GM23338 (cell line): ENCODE measurements at regions not wholly inside any gene's neighbourhood (a gene's known extent, or its start where the extent isn't known, plus 50 kb on each side); places are given as distances from the start of the nearest gene placed in this dataset.
A peak's percentile ranks its signal among the peaks of the same experiment; 100 is the strongest.

Source experiments
- EZH2 ChIP-seq: fragments of 200-600 bp; sonication (generic); IDR thresholded peaks from one replicate; pipeline ENCODE4 v1.8.0; 2017; ENCODE audit warnings: antibody characterized with exemption, mild to moderate bottlenecking, low read depth; ENCODE audit not compliant: unreplicated experiment
- EZH2phosphoT487 ChIP-seq: fragments of 200-600 bp; sonication (generic); IDR thresholded peaks from one replicate; pipeline ENCODE4 v1.8.1; 2018; ENCODE audit warnings: antibody characterized with exemption; ENCODE audit not compliant: unreplicated experiment
- NANOG ChIP-seq: IDR thresholded peaks from 2 replicates; pipeline ENCODE4 v1.6.1; 2016; ENCODE audit warnings: antibody characterized with exemption, borderline replicate concordance
- POLR2AphosphoS5 ChIP-seq: IDR thresholded peaks from 2 replicates; pipeline ENCODE4 v1.6.1; 2016; ENCODE audit warnings: antibody characterized with exemption, low read depth
- ZNF114 ChIP-seq: fragments of 250-450 bp; sonication (Bioruptor Pico); IDR thresholded peaks from 2 replicates; pipeline ENCODE4 v1.5.0; 2020; ENCODE audit warnings: mild to moderate bottlenecking, moderate library complexity
- TF ChIP-seq, protein P1 (sequence below), 2 experiments: fragments of 200-600 bp in 1 of 2; sonication (generic) in 1 of 2; conservative IDR thresholded peaks; 2 replicates each; pipeline versions ENCODE4 v1.5.1 to v1.6.1; 2016 to 2017; ENCODE audit warnings: antibody characterized with exemption in 2 of 2, low read depth in 2 of 2, mild to moderate bottlenecking in 2 of 2, moderate library complexity in 1 of 2
- TF ChIP-seq, protein P2 (sequence below): IDR thresholded peaks from one replicate; pipeline ENCODE4 v1.6.1; 2018; ENCODE audit warnings: antibody characterized with exemption; ENCODE audit not compliant: unreplicated experiment

DNA sequence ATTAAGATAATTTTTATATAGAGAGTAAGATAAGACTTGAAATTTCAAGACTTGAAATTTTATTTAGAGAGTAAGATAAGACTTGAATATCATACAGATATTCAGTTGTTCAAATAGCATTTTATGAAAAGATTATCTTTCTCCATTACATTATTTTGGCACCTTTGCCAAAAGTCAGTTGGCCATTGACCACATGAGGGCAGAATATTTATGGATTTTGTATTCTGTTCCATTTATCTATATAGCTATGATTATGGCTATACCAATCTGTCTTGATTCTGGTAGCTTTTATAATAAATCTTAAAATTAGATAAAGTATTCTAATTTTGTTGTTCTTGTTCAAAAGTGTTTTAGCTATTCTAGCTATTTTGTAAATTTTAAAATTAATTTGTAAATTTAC lies 537.9 kb upstream of the GJE1 start:
- TF ChIP-seq, protein P1, sequence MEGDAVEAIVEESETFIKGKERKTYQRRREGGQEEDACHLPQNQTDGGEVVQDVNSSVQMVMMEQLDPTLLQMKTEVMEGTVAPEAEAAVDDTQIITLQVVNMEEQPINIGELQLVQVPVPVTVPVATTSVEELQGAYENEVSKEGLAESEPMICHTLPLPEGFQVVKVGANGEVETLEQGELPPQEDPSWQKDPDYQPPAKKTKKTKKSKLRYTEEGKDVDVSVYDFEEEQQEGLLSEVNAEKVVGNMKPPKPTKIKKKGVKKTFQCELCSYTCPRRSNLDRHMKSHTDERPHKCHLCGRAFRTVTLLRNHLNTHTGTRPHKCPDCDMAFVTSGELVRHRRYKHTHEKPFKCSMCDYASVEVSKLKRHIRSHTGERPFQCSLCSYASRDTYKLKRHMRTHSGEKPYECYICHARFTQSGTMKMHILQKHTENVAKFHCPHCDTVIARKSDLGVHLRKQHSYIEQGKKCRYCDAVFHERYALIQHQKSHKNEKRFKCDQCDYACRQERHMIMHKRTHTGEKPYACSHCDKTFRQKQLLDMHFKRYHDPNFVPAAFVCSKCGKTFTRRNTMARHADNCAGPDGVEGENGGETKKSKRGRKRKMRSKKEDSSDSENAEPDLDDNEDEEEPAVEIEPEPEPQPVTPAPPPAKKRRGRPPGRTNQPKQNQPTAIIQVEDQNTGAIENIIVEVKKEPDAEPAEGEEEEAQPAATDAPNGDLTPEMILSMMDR (conservative IDR thresholded peaks at IDR 0.05; ENCODE audit: low read depth in 2 of 2): peak in 1 of 2 experiments; percentile 17; a peak in 2 of 4 replicates
- no peak for TF ChIP-seq EZH2phosphoT487
- no peak for TF ChIP-seq EZH2
- TF ChIP-seq, protein P2, sequence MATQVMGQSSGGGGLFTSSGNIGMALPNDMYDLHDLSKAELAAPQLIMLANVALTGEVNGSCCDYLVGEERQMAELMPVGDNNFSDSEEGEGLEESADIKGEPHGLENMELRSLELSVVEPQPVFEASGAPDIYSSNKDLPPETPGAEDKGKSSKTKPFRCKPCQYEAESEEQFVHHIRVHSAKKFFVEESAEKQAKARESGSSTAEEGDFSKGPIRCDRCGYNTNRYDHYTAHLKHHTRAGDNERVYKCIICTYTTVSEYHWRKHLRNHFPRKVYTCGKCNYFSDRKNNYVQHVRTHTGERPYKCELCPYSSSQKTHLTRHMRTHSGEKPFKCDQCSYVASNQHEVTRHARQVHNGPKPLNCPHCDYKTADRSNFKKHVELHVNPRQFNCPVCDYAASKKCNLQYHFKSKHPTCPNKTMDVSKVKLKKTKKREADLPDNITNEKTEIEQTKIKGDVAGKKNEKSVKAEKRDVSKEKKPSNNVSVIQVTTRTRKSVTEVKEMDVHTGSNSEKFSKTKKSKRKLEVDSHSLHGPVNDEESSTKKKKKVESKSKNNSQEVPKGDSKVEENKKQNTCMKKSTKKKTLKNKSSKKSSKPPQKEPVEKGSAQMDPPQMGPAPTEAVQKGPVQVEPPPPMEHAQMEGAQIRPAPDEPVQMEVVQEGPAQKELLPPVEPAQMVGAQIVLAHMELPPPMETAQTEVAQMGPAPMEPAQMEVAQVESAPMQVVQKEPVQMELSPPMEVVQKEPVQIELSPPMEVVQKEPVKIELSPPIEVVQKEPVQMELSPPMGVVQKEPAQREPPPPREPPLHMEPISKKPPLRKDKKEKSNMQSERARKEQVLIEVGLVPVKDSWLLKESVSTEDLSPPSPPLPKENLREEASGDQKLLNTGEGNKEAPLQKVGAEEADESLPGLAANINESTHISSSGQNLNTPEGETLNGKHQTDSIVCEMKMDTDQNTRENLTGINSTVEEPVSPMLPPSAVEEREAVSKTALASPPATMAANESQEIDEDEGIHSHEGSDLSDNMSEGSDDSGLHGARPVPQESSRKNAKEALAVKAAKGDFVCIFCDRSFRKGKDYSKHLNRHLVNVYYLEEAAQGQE: no peak
- no peak for TF ChIP-seq ZNF114 (CRISPR knock-in tag)
- no peak for TF ChIP-seq NANOG
- TF ChIP-seq POLR2AphosphoS5: no peak
